ENCODE measurements at regions not wholly inside any gene's neighbourhood (a gene's known extent, or its start where the extent isn't known, plus 50 kb on each side); places are given as distances from the start of the nearest gene placed in this dataset.

- CTCF ChIA-PET: no interaction called here
- Histone ChIP-seq H3K4me2 (replicated peaks; ENCODE audit: low read depth, low read length, poor library complexity, severe bottlenecking) (no peak overlapping the region), H3K79me2 (ENCODE audit: control insufficient read depth, insufficient read depth, low read length) (no peaks in the 10 kb centered on the region), H3K4me1 (ENCODE audit: control insufficient read depth in 2 of 2, insufficient read depth in 2 of 2, low read length in 2 of 2) (no peaks in the 10 kb centered on the region), H2AFZ (ENCODE audit: insufficient read depth, low read depth, low read length, poor library complexity, severe bottlenecking) (no peak overlapping the region), H3K36me3 (replicated peaks in 1 of 2; ENCODE audit: control extremely low read depth in 1 of 2, control insufficient read depth in 1 of 2, extremely low read depth in 1 of 2, insufficient read depth in 2 of 2, low read length in 1 of 2) (no peaks in the 10 kb centered on the region), H3K9ac (ENCODE audit: low read length) (no peak overlapping the region), H4K20me1 (ENCODE audit: control insufficient read depth, insufficient read depth, low read length, poor library complexity, severe bottlenecking) (no peaks in the 10 kb centered on the region), H3K27ac (ENCODE audit: low read length in 2 of 2) (no peak overlapping the region), H3K9me3 (ENCODE audit: control extremely low read depth in 1 of 3, control insufficient read depth in 2 of 3, insufficient read depth in 1 of 3, low read length in 2 of 3) (peaks cover 0 to 10% (median 0%) of the 10 kb centered on the region in 3 donors), H3K4me3 (ENCODE audit: control extremely low read depth in 1 of 5, extremely low read depth in 1 of 5, insufficient read depth in 1 of 5, low read depth in 2 of 5, low read length in 4 of 5) (no peak overlapping the region), H3K27me3 (replicated peaks in 1 of 4; ENCODE audit: control extremely low read depth in 1 of 4, control insufficient read depth in 3 of 4, insufficient read depth in 4 of 4, low read length in 3 of 4) (no peaks in the 10 kb centered on the region)
- 96% methylated on average over 47 of the region's 68 CpGs for WGBS (ENCODE audit: insufficient coverage)
- Mint-ChIP-seq H3K4me3 (no peak overlapping the region), H3K9me3 (ENCODE audit: insufficient read depth) (no peaks in the 10 kb centered on the region), H3K27me3 (no peaks in the 10 kb centered on the region), H3K27ac (no peak overlapping the region), H3K4me1 (no peaks in the 10 kb centered on the region)
- TF ChIP-seq, protein P1, sequence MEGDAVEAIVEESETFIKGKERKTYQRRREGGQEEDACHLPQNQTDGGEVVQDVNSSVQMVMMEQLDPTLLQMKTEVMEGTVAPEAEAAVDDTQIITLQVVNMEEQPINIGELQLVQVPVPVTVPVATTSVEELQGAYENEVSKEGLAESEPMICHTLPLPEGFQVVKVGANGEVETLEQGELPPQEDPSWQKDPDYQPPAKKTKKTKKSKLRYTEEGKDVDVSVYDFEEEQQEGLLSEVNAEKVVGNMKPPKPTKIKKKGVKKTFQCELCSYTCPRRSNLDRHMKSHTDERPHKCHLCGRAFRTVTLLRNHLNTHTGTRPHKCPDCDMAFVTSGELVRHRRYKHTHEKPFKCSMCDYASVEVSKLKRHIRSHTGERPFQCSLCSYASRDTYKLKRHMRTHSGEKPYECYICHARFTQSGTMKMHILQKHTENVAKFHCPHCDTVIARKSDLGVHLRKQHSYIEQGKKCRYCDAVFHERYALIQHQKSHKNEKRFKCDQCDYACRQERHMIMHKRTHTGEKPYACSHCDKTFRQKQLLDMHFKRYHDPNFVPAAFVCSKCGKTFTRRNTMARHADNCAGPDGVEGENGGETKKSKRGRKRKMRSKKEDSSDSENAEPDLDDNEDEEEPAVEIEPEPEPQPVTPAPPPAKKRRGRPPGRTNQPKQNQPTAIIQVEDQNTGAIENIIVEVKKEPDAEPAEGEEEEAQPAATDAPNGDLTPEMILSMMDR (IDR thresholded peaks at IDR 0.05): no peak
- no peak for TF ChIP-seq EZH2 (IDR thresholded peaks at IDR 0.05; ENCODE audit: borderline replicate concordance, insufficient read depth, low read depth, low read length, poor library complexity, severe bottlenecking)
- intact Hi-C loops (cut with micrococcal nuclease): no loop called here
- ATAC-seq (ENCODE audit: low read depth): no peak
- POLR2A ChIA-PET: no interaction called here
- no peak for DNase-seq
Measured at GRCh38 chr6:168825226-168826077, 384.5 kb downstream of the SMOC2 start.

GRCh38 chr6:168823397-168824212 is 382.6 kb downstream of the SMOC2 start:
- no peaks in the 10 kb centered on the region for H3K79me2 ChIP-seq (ENCODE audit: control insufficient read depth, insufficient read depth, low read length)
- no peaks in the 10 kb centered on the region for H3K4me1 ChIP-seq (ENCODE audit: control insufficient read depth in 2 of 2, insufficient read depth in 2 of 2, low read length in 2 of 2)
- ATAC-seq (ENCODE audit: low read depth): no peak
- H3K4me3 Mint-ChIP-seq: no peak overlapping the region
- no peaks in the 10 kb centered on the region for H4K20me1 ChIP-seq (ENCODE audit: control insufficient read depth, insufficient read depth, low read length, poor library complexity, severe bottlenecking)
- 59% methylated on average over 9 of the region's 12 CpGs for WGBS (ENCODE audit: insufficient coverage)
- no peak overlapping the region for H2AFZ ChIP-seq (ENCODE audit: insufficient read depth, low read depth, low read length, poor library complexity, severe bottlenecking)
- intact Hi-C loops (cut with micrococcal nuclease): no loop called here
- no peak for DNase-seq
- no peaks in the 10 kb centered on the region for H3K4me1 Mint-ChIP-seq
- no peak for TF ChIP-seq EZH2 (IDR thresholded peaks at IDR 0.05; ENCODE audit: borderline replicate concordance, insufficient read depth, low read depth, low read length, poor library complexity, severe bottlenecking)
- TF ChIP-seq, protein P1 (IDR thresholded peaks at IDR 0.05): no peak
- H3K27ac ChIP-seq (ENCODE audit: low read length in 2 of 2): no peak overlapping the region
- no peaks in the 10 kb centered on the region for H3K9me3 Mint-ChIP-seq (ENCODE audit: insufficient read depth)
- H3K27ac Mint-ChIP-seq: no peak overlapping the region
- ChIA-PET POLR2A (no interaction called here), CTCF (no interaction called here)
- peaks cover 0 to 10% (median 0%) of the 10 kb centered on the region in 3 donors for H3K9me3 ChIP-seq (ENCODE audit: control extremely low read depth in 1 of 3, control insufficient read depth in 2 of 3, insufficient read depth in 1 of 3, low read length in 2 of 3)
- no peaks in the 10 kb centered on the region for H3K27me3 Mint-ChIP-seq
- no peak overlapping the region for H3K4me3 ChIP-seq (ENCODE audit: control extremely low read depth in 1 of 5, extremely low read depth in 1 of 5, insufficient read depth in 1 of 5, low read depth in 2 of 5, low read length in 4 of 5)
- no peak overlapping the region for H3K9ac ChIP-seq (ENCODE audit: low read length)
- no peaks in the 10 kb centered on the region for H3K36me3 ChIP-seq (replicated peaks in 1 of 2; ENCODE audit: control extremely low read depth in 1 of 2, control insufficient read depth in 1 of 2, extremely low read depth in 1 of 2, insufficient read depth in 2 of 2, low read length in 1 of 2)
- H3K27me3 ChIP-seq (replicated peaks in 1 of 4; ENCODE audit: control extremely low read depth in 1 of 4, control insufficient read depth in 3 of 4, insufficient read depth in 4 of 4, low read length in 3 of 4): no peaks in the 10 kb centered on the region
- no peak overlapping the region for H3K4me2 ChIP-seq (replicated peaks; ENCODE audit: low read depth, low read length, poor library complexity, severe bottlenecking)

All from B cell (primary cell).